Activated CD4-positive, alpha-beta T cell treated with anti-CD3 and anti-CD28 coated beads, Interleukin-10, Interleukin-2, amounts not matched to agents 100 ng/mL and 50 ng/mL, durations not matched to agents 16 hours and 8 hours (primary cell): ENCODE measurements at regions not wholly inside any gene's neighbourhood (a gene's known extent, or its start where the extent isn't known, plus 50 kb on each side); places are given as distances from the start of the nearest gene placed in this dataset.

ENCODE experiments used
- DNase-seq: peaks from one replicate; pipeline ENCODE4 v3.0.0-alpha.2; 2020

- DNase-seq, result no peak
Observed at GRCh38 chr11:80365980-80366379, 925.1 kb upstream of the TENM4 start.

GRCh38 chr11:80365076-80365725, 924.4 kb upstream of the TENM4 start:
- DNase-seq, result no peak

- no peak for DNase-seq
Observed at GRCh38 chr11:80362563-80363340, 921.9 kb upstream of the TENM4 start.

- DNase-seq, result no peak
Observed at GRCh38 chr11:80355251-80355650, 914.4 kb upstream of the TENM4 start.

GRCh38 chr11:80350541-80350940, 909.7 kb upstream of the TENM4 start:
- DNase-seq, result no peak

- no peak for DNase-seq
Observed at GRCh38 chr11:80349997-80350396, 909.2 kb upstream of the TENM4 start.

- no peak for DNase-seq
Observed at GRCh38 chr11:80346353-80347059, 905.7 kb upstream of the TENM4 start.

- no peak for DNase-seq
Observed at GRCh38 chr11:80343436-80343835, 902.6 kb upstream of the TENM4 start.

- no peak for DNase-seq
Observed at GRCh38 chr11:80338231-80338630, 897.4 kb upstream of the TENM4 start.

- DNase-seq, result no peak
Observed at GRCh38 chr11:80331694-80332093, 890.9 kb upstream of the TENM4 start.

GRCh38 chr11:80330264-80330663, 889.4 kb upstream of the TENM4 start:
- no peak for DNase-seq

- no peak for DNase-seq
Observed at GRCh38 chr11:80328774-80329173, 887.9 kb upstream of the TENM4 start.

GRCh38 chr11:80327956-80328614, 887.3 kb upstream of the TENM4 start:
- DNase-seq, result no peak

GRCh38 chr11:80321786-80322185, 881.0 kb upstream of the TENM4 start:
- DNase-seq, result no peak

GRCh38 chr11:80320765-80321164, 879.9 kb upstream of the TENM4 start:
- DNase-seq, result no peak

- DNase-seq, result no peak
Observed at GRCh38 chr11:80320226-80320625, 879.4 kb upstream of the TENM4 start.

- no peak for DNase-seq
Observed at GRCh38 chr11:80317612-80318011, 876.8 kb upstream of the TENM4 start.

- no peak for DNase-seq
Observed at GRCh38 chr11:80315200-80315599, 874.4 kb upstream of the TENM4 start.

GRCh38 chr11:80309301-80309700, 868.5 kb upstream of the TENM4 start:
- DNase-seq, result no peak

GRCh38 chr11:80307676-80308075, 866.8 kb upstream of the TENM4 start:
- no peak for DNase-seq

GRCh38 chr11:80297858-80298632, 857.2 kb upstream of the TENM4 start:
- no peak for DNase-seq

- no peak for DNase-seq
Observed at GRCh38 chr11:80293293-80293692, 852.5 kb upstream of the TENM4 start.
